ENCODE measurements at regions not wholly inside any gene's neighbourhood (a gene's known extent, or its start where the extent isn't known, plus 50 kb on each side); places are given as distances from the start of the nearest gene placed in this dataset.
"Not testable (repeated sequence)": the region's sequence is repeated elsewhere in the genome, so short reads cannot be mapped to it uniquely, and the experiment has no call there.

GRCh38 chr6:99668036-99668705, 61.5 kb downstream of the PRDM13 start:
- in situ Hi-C loops (cut with HindIII; ENCODE audit: low sequenced_read_pairs), result no loop called here
- no peak for TF ChIP-seq CTCF (IDR thresholded peaks at IDR 0.05; ENCODE audit: low read depth, low read length, missing control alignments)

DNA sequence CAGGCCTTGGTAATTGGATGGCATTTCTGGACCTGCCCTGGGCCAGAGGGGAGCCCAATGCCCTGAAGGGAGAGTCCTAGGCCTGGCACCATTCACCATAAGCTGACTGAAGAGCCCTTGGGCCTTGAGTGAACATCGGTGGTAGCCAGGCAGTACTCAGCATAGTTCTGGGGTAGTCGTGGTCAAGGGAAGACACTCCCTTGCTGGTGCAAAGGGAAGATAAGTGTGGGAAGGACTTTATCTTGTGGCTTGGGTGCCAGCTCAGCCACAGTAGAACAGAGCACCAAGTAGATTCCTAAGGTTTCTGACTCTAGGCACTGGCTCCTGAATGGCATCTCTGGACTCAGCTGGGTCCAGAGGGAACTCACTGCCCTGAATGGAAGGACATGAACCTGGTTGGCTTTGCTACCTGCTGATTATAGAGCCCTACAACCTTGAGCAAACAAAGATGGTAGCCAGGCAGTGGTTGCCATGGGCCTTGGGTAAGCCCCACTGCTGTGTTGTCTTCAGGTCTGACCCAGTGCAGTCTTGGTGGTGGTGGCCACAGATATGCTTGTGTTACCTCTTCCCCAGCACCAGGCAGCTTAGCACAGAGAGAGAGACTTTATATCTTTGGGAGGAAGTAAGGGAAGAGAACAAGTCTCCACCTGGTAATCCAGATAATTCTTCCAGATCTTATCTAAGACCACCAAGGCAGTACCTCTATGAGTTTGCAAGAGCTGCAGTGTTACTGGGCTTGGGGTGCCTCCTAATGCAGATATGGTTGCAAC, 83.5 kb downstream of the PRDM13 start:
- H3K4me3 ChIP-seq (ENCODE audit: low read depth, low read length), result no peak overlapping the region
- no peak for DNase-seq (ENCODE audit: low read depth)
- no peak for TF ChIP-seq CTCF (IDR thresholded peaks at IDR 0.05; ENCODE audit: low read depth, low read length, missing control alignments)
- in situ Hi-C loops (cut with HindIII; ENCODE audit: low sequenced_read_pairs), result no loop called here

More at GRCh38 chr6:99668036-99668705, 61.5 kb downstream of the PRDM13 start:
- DNase-seq (ENCODE audit: low read depth), result no peak
- H3K4me3 ChIP-seq (ENCODE audit: low read depth, low read length), result no peak overlapping the region

- DNase-seq (ENCODE audit: low read depth); H3K4me3 ChIP-seq (ENCODE audit: low read depth, low read length); in situ Hi-C loops (cut with HindIII; ENCODE audit: low sequenced_read_pairs): not testable (repeated sequence)
Measured at GRCh38 chr6:99702287-99702686, 95.7 kb downstream of the PRDM13 start.

- in situ Hi-C loops (cut with HindIII; ENCODE audit: low sequenced_read_pairs), result no loop called here
- DNase-seq (ENCODE audit: low read depth), result no peak
- H3K4me3 ChIP-seq (ENCODE audit: low read depth, low read length), result no peak overlapping the region
- TF ChIP-seq CTCF (IDR thresholded peaks at IDR 0.05; ENCODE audit: low read depth, low read length, missing control alignments), result no peak
Measured at GRCh38 chr6:99709062-99709461, 102.4 kb downstream of the PRDM13 start.

DNA sequence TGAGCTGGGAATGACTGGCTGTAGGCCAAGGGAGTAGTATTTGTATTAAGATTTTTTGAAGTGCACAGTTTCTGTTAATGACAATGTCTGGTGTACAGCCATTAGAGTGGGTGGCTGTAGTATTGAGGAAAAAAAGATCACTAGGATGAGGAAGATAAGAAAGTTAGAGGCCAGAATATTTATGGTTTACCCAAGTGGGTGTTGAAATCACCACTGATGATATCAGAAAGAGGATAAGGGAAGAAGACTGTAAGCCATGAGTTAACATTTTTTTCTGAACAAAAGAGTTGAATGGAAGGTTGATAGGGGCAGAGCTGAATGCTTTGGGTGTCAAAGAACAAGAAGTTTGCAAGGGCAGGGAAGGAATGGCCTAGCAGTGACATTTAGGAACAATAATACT, 104.7 kb downstream of the PRDM13 start:
- in situ Hi-C loops (cut with HindIII; ENCODE audit: low sequenced_read_pairs), result no loop called here
- no peak overlapping the region for H3K4me3 ChIP-seq (ENCODE audit: low read depth, low read length)
- no peak for TF ChIP-seq CTCF (IDR thresholded peaks at IDR 0.05; ENCODE audit: low read depth, low read length, missing control alignments)
- no peak for DNase-seq (ENCODE audit: low read depth)

DNA sequence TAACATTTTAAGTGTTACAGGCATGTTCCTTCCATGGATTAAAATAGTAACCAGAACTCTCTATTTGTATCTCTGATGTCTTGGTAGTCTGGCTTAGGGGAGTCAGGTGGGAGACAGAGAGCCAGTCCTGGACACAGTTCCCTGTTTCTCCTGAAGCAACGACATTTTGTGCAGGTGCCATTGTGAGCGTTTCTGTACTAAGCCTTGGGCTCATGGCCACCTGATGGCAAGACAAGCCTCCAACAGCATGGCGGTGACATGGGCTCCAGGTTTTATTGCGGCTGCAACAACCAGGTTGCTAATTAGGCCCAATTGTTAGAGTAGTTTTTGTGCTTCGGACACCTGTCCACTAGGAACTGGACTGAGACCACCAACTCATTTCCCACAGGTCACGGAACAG, 105.3 kb downstream of the PRDM13 start:
- no peak overlapping the region for H3K4me3 ChIP-seq (ENCODE audit: low read depth, low read length)
- in situ Hi-C loops (cut with HindIII; ENCODE audit: low sequenced_read_pairs), result no loop called here
- DNase-seq (ENCODE audit: low read depth), result no peak
- TF ChIP-seq CTCF (IDR thresholded peaks at IDR 0.05; ENCODE audit: low read depth, low read length, missing control alignments), result no peak

GRCh38 chr6:99712519-99712918, 105.9 kb downstream of the PRDM13 start:
- TF ChIP-seq CTCF (IDR thresholded peaks at IDR 0.05; ENCODE audit: low read depth, low read length, missing control alignments), result no peak
- H3K4me3 ChIP-seq (ENCODE audit: low read depth, low read length), result no peak overlapping the region
- in situ Hi-C loops (cut with HindIII; ENCODE audit: low sequenced_read_pairs), result no loop called here
- DNase-seq (ENCODE audit: low read depth), result no peak

DNA sequence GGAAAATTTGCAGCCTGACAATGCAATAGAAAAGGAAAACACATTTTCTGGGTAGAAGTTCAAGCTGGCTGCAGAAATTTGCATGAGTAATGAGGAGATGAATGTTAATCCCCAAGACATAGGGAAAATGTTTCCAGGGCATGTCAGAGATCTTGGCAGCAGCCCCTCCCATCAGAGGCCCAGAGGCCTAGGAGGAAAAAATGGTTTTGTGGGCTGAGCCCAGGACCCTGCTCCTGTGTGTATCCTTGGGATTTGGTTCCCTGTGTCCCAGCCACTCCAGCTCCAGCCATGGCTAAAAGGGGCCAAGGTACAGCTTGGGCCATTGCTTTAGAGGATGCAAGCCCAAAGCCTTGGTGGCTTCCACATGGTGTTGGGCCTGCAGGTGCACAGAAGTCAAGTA, 115.4 kb downstream of the PRDM13 start:
- H3K4me3 ChIP-seq (ENCODE audit: low read depth, low read length); in situ Hi-C loops (cut with HindIII; ENCODE audit: low sequenced_read_pairs); DNase-seq (ENCODE audit: low read depth): not testable (repeated sequence)

DNA sequence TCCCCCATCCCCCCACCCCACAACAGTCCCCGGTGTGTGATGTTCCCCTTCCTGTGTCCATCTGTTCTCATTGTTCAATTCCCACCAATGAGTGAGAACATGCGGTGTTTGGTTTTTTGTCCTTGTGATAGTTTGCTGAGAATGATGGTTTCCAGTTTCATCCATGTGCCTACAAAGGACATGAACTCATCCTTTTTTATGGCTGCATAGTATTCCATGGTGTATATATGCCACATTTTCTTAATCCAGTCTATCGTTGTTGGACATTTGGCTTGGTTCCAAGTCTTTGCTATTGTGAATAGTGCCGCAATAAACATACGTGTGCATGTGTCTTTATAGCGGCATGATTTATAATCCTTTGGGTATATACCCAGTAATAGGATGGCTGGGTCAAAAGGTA, 123.6 kb downstream of the PRDM13 start:
- in situ Hi-C loops (cut with HindIII; ENCODE audit: low sequenced_read_pairs); H3K4me3 ChIP-seq (ENCODE audit: low read depth, low read length); DNase-seq (ENCODE audit: low read depth): not testable (repeated sequence)
